G401 (cell line): ENCODE measurements at regions not wholly inside any gene's neighbourhood (a gene's known extent, or its start where the extent isn't known, plus 50 kb on each side); places are given as distances from the start of the nearest gene placed in this dataset.
"Not testable (repeated sequence)": the region's sequence is repeated elsewhere in the genome, so short reads cannot be mapped to it uniquely, and the experiment has no call there.

ENCODE experiments used
- DNase-seq: peaks from one replicate; pipeline ENCODE4 v3.0.0-alpha.2; 2015; ENCODE audit warnings: low spot score
- in situ Hi-C: cut with HindIII; loops from 2 replicates; pipeline ENCODE4 v1.10.0; 2016; ENCODE audit warnings: low sequenced_read_pairs, mixed read lengths

DNA sequence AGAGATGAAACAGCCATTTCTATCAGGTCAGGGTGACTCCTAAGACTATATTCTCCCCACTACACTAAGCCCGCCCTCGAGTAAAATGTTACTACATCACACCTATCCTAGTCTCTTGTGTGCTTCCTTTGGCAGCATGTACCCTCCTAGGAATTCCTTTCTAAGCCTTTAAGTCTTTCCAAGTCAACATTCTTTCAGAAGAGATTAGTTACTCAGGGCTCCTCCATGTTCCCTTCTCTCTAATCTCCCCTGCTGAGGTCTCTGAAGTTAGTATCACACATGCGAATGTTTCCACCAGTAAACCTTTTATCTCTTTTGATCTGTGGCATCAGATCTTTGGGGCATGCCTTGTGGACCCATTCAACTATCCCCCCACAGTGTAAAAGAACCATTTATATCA is 873.7 kb upstream of the FAT3 start:
- in situ Hi-C loops = no loop called here
- no peak for DNase-seq

DNA sequence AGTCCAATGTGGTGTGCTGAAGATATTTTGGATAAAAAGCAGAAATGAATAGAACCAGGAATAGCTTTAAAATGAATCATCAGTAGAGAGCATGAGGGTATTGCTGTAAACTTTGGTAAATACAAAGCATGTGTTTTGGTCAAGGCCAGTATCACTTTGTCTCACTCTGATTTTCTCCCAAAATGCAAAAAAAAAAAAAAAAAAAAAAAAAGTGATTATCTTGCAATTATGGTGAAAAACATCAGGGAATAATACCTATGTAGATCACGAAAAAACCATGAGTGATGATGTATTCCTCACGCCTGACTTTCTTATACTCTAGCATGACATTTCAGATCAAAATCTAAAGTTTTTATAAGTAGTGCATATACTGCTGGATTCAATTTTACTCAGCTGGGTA is 897.9 kb upstream of the FAT3 start:
- in situ Hi-C loops = no loop called here
- no peak for DNase-seq

GRCh38 chr11:91326280-91326679 is 898.3 kb upstream of the FAT3 start:
- DNase-seq = no peak
- in situ Hi-C loops = no loop called here

DNA sequence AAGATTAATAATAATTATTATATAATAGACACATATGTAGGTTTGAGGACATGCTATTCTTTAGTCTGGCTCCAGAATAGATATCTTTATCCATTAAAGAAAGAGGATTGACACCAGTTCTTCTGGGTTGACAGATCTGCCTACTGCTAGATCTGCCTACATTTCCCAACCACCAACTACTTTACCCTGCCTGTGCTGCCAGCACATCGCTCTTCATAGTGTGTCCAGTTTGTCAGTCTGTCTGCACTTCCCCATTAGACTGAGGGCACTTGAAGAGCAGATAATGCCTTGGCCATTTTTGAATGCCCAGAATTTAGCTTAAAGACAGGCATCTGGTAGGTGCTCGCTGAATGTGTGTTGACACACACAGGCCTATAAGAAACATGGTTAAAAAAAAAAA is 910.1 kb upstream of the FAT3 start:
- no peak for DNase-seq
- in situ Hi-C loops = no loop called here

DNA sequence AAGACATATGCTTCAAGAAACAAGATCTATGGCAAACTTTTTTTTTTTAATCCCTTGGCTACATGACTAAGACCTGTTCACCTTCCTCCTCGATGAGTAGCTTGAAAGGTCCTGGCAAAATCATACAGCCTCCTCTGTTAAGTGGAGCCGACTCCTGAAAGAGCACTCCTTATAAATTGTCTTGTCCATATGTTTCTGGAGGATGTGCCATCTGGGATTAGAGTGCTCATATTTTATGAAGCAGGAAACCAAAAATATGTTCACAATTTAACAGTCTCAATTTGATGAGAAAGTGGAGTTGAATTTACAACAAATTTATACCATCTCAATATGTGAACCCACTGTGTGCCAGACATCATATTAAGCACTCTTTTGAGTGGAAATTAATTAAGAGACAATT is 912.1 kb upstream of the FAT3 start:
- DNase-seq = no peak

GRCh38 chr11:91310085-91310484 is 914.5 kb upstream of the FAT3 start:
- in situ Hi-C loops = no loop called here
- no peak for DNase-seq

More for the DNA sequence above, 912.1 kb upstream of the FAT3 start:
- in situ Hi-C loops = no loop called here

- in situ Hi-C loops = no loop called here
- no peak for DNase-seq
Observed at GRCh38 chr11:91308069-91308468, 916.5 kb upstream of the FAT3 start.

DNA sequence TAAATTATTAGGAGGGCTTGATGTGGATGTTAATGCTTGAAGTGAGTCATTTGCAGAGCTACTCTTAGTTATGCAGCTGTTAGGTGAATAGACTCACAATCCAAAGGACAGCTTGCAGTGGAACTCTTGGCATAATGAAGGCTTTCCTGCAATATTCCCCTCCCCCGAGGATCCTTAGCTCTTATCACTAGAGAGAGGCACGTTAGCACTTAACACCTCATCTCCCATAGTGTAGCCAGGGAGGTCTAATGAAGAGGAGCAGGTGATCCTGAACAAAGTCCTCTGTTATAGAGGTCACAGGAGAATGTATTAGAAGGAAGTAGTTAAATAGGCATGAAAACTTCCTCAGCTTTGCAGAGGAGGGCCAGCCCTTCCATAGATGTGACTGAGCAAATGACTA is 919.2 kb upstream of the FAT3 start:
- in situ Hi-C loops = no loop called here
- DNase-seq = no peak

GRCh38 chr11:91303749-91304148 is 920.9 kb upstream of the FAT3 start:
- in situ Hi-C loops = no loop called here

DNA sequence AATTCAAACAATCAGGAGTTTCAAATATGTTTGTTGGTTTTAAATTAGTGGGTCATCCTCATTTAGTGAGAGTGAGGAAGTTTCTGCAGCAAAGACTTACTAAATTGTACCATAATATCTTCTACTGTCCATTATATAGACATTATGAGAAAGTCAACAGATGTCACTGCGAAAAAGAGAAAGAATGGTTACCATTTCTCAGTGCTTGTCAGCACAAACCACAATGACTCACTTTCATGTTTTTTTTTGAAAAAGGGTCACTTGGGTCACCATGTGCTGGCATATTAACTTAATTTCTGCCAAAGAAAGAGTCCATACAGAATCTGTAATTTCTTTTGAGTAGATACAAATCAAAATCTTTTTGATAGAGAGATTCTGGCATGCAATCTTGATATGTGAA is 924.6 kb upstream of the FAT3 start:
- in situ Hi-C loops = no loop called here
- DNase-seq = no peak

More at GRCh38 chr11:91303749-91304148, 920.9 kb upstream of the FAT3 start:
- no peak for DNase-seq

- no peak for DNase-seq
- in situ Hi-C loops = no loop called here
Observed at GRCh38 chr11:91296629-91297028, 928.0 kb upstream of the FAT3 start.

- in situ Hi-C loops = no loop called here
- no peak for DNase-seq
Observed at GRCh38 chr11:91295591-91295990, 929.0 kb upstream of the FAT3 start.

DNA sequence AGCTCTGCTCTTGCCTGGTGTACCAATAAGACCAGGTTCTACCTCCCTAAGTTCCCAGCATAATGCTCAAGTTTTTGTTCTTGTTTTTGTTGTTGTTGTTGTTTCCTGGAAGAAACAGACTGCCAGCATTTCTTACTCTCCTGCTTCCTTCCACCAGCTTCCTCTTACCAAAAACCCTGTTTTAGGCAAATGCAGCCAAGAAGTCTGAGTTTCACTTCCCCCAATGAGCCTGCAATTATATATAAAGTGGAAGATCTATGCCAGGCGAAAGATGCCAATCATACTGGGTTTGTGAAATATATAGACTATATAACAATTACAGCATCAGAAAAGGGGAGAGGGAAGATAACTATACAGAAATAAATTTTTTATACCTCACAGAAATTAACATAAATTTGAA is 931.5 kb upstream of the FAT3 start:
- DNase-seq = no peak
- in situ Hi-C loops = no loop called here

- no peak for DNase-seq
- in situ Hi-C loops = no loop called here
Observed at GRCh38 chr11:91272089-91272488, 952.5 kb upstream of the FAT3 start.

- in situ Hi-C loops, DNase-seq: not testable (repeated sequence)
Observed at GRCh38 chr11:91268512-91269295, 955.9 kb upstream of the FAT3 start.

DNA sequence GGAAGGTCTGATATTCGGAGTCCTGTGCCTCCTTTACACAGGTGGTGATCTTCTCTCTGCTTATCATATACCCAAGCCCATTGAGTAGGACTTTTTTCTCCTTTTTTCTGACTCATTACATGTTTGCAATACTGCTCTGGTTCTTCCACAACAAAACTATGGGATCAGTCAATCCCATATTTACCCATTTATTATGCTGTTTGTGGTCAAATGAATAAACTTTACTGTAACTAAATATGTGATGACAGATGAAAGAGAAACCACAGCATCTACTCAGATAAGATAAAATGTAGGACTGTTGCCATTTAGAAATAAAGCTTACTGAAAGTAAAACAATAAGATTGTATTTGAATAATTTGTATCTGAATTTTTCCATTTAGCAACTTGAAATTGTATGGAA is 958.7 kb upstream of the FAT3 start:
- no peak for DNase-seq
- in situ Hi-C loops = no loop called here

- no peak for DNase-seq
- in situ Hi-C loops = no loop called here
Observed at GRCh38 chr11:91264481-91264880, 960.1 kb upstream of the FAT3 start.

DNA sequence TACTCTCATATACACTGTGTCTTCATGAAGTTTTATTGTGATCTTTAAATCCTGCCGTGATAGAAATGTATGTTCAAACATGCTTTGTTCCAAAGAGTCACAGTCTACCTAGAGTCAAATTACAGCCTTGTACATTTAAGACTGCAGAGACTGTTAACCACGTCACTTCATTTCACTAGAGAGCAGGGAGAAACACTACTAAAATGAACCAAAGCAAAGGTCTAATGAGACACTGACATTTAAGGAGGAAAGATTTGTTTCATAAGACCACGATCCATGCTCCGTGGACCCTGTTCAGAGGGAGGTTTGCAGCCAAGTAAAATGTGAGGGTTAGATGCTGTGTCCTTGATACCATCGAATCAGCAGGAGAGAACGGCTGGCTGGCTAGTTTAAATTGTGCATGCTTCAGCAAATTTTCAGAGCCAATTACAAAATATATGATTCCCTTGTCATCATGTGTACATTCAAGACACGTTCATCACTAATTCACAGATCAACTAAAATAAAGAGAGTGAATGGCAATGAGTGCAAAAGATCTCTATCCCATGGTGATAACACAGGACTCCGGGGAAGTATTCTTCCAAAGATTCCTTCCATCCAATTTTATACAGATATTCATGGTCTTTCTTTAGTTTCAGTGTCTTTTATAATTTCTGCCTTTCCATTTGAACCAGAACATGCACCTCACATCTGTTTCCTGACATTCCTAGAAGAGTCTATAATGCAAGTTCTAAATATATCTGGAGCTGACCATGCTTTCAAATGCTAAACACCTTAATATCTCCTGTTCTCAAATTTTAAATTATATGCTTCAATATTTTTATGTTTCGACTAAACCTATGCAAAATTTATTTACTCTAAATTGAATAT is 960.9 kb upstream of the FAT3 start:
- no peak for DNase-seq
- in situ Hi-C loops = no loop called here

DNA sequence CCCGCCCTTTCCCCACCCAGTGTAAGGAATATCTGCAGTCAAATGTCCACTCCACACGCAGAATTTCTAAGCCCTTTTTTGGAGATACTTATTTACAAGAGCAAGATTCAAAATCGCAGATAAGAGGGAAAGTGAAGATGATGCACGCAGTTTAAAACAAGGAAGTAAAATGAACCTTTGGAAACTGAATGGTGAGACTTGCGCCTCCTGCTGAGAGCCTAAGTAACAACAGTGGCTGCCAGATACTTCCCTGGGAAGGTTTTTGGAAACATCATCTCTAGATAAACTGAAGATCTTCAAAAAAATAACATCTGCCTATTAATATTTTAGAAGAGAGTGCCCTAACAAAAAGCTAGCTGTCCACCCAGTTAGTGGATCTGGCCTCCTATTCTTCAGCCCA is 963.1 kb upstream of the FAT3 start:
- in situ Hi-C loops = no loop called here
- no peak for DNase-seq

GRCh38 chr11:91258876-91259275 is 965.7 kb upstream of the FAT3 start:
- in situ Hi-C loops = no loop called here

GRCh38 chr11:91257667-91258066 is 967.0 kb upstream of the FAT3 start:
- in situ Hi-C loops = no loop called here
- no peak for DNase-seq

More at GRCh38 chr11:91258876-91259275, 965.7 kb upstream of the FAT3 start:
- no peak for DNase-seq
